BLaER1 treated with 17β-estradiol and CSF1 and Interleukin-3, amounts not matched to agents 10 nM and 100 nM (cell line): ENCODE measurements at regions not wholly inside any gene's neighbourhood (a gene's known extent, or its start where the extent isn't known, plus 50 kb on each side); places are given as distances from the start of the nearest gene placed in this dataset.
A peak's percentile ranks its signal among the peaks of the same experiment; 100 is the strongest.

Source experiments
- H3K27ac ChIP-seq, 11 experiments: shearing (Covaris generic); formaldehyde crosslinking; 2 replicates each; pipeline ENCODE4 v1.8.1; 2022
- H3K27me3 ChIP-seq, 11 experiments: shearing (Covaris generic); formaldehyde crosslinking; 2 replicates each; pipeline ENCODE4 v1.8.1; 2022
- H3K36me3 ChIP-seq, 11 experiments: shearing (Covaris generic); formaldehyde crosslinking; 2 replicates each; pipeline ENCODE4 v1.8.1; 2022
- H3K4me1 ChIP-seq, 10 experiments: shearing (Covaris generic); formaldehyde crosslinking; 2 replicates each; pipeline ENCODE4 v1.8.1; 2022
- H3K4me2 ChIP-seq, 11 experiments: shearing (Covaris generic); formaldehyde crosslinking; 2 replicates each; pipeline ENCODE4 v1.8.1; 2022
- H3K4me3 ChIP-seq, 10 experiments: shearing (Covaris generic); formaldehyde crosslinking; 2 replicates each; pipeline ENCODE4 v1.8.1; 2022
- H3K9ac ChIP-seq, 11 experiments: shearing (Covaris generic); formaldehyde crosslinking; 2 replicates each; pipeline ENCODE4 v1.8.1; 2022
- H3K9me3 ChIP-seq, 11 experiments: shearing (Covaris generic); formaldehyde crosslinking; replicated peaks in 1 of 11; 2 replicates each; pipeline ENCODE4 v1.8.1; 2022
- H4K20me1 ChIP-seq, 11 experiments: shearing (Covaris generic); formaldehyde crosslinking; 2 replicates each; pipeline ENCODE4 v1.8.1; 2022
- Cebpa-rat ChIP-seq, 11 experiments: shearing (Covaris generic); IDR thresholded peaks; 2 replicates each; pipeline ENCODE4 v1.8.1; 2022

DNA sequence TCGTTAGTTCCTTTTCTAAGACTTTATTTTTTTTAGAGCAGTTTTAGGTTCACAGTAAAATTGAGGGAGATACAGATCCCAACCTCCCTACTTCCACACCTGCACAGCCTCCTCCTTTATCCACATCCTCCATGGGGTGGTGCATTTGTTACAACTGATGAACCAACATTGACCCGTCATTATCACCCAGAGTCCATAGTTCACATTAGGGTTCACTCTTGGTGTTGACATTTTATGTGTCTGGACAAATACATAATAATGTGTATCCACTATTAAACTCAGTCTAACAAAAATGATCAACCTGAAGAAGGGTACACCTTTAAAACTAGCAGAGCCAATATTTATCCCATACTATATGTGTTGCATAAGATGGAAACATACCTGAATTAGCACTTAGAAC is 130.4 kb upstream of the CCDC28A start:
- Histone ChIP-seq H3K4me1 (no peaks in the 10 kb centered on the region), H3K36me3 (no peaks in the 10 kb centered on the region), H3K27me3 (no peaks in the 10 kb centered on the region), H3K4me3 (no peak overlapping the region), H4K20me1 (no peaks in the 10 kb centered on the region), H3K9ac (no peak overlapping the region), H3K27ac (no peak overlapping the region), H3K9me3 (no peaks in the 10 kb centered on the region), H3K4me2 (no peak overlapping the region)
- TF ChIP-seq Cebpa-rat (IDR thresholded peaks at IDR 0.05) = no peak

DNA sequence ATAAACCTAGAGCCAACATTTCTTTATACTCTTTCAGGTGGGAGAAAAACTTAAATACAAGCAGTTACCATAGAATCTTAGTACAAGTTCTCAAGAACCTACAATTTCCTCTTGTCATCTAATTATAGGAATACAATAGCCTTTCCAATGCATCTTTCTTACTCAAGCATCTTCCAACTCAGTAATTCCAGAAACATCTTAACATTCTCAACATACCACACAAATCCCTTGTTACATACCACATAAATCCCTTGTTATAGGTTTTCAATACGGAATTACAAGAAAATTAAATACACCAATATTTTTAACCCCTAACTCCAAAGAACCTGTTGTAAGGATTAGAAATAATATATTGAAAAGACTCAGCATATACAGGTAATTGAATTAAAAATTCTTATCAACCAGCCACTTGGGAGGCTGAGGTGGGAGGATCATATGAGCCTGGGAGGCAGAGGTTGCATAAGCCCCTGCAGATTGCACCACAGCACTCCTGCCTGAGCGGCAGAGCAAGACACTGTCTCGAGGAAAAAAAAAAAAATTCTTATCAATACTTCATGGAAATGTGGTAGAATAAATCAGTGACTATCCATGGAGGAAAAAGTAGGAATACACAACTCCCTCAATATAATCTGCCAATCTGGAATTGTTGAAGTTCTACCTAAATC is 127.5 kb upstream of the CCDC28A start:
- Histone ChIP-seq H3K27me3 (no peaks in the 10 kb centered on the region), H3K9ac (no peak overlapping the region), H3K36me3 (no peaks in the 10 kb centered on the region), H3K9me3 (no peaks in the 10 kb centered on the region; a peak in 1 of 22 replicates), H3K4me3 (no peak overlapping the region), H3K4me1 (no peaks in the 10 kb centered on the region), H4K20me1 (no peaks in the 10 kb centered on the region), H3K4me2 (no peak overlapping the region), H3K27ac (no peak overlapping the region)
- TF ChIP-seq Cebpa-rat (IDR thresholded peaks at IDR 0.05) = no peak

DNA sequence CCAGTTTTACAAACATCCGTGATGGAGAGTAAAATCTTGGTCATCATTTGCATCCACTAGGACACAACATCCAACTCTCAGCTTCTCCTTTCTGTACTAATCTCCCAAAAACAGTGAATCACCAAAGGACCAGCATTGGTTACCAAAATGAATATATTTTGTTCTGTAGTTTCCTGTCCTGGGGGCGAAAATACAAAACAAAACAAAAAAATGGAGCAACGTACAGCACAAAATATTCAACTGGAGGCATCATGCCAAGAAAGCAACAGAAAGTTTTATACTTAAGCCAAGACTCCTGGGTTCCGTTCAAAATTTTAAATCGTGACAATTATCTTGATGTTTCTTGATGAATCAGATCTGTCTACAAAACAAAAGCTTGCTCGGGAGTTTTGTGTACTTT is 126.6 kb upstream of the CCDC28A start:
- H3K4me2 ChIP-seq = no peak overlapping the region
- H4K20me1 ChIP-seq = no peaks in the 10 kb centered on the region
- H3K9me3 ChIP-seq = no peaks in the 10 kb centered on the region; a peak in 1 of 22 replicates
- H3K4me3 ChIP-seq = no peak overlapping the region
- no peaks in the 10 kb centered on the region for H3K36me3 ChIP-seq
- TF ChIP-seq Cebpa-rat (IDR thresholded peaks at IDR 0.05) = no peak
- no peaks in the 10 kb centered on the region for H3K27me3 ChIP-seq
- no peak overlapping the region for H3K27ac ChIP-seq
- no peaks in the 10 kb centered on the region for H3K4me1 ChIP-seq
- H3K9ac ChIP-seq = no peak overlapping the region

DNA sequence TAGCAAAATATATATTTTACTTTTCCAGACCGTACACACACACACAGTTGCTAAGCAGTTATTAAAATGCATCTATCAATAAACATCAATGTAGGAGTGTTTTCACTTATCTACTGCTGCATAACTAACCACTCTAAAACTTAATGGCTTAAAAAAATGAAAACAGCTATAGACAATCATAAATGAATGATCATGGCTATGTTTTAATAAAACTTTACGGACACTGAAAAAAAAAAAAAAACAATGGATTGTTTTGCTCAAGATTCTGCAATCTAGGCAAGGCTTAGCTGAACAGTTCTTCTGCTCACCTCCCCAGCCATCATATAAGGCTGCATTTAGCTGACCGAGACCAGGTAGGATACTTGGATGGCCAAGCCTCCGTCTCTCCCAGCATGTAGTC is 125.4 kb upstream of the CCDC28A start:
- H3K4me2 ChIP-seq = no peak overlapping the region
- no peaks in the 10 kb centered on the region for H3K27me3 ChIP-seq
- no peaks in the 10 kb centered on the region for H3K36me3 ChIP-seq
- H3K9ac ChIP-seq = no peak overlapping the region
- no peaks in the 10 kb centered on the region; a peak in 1 of 22 replicates for H4K20me1 ChIP-seq
- H3K27ac ChIP-seq = no peak overlapping the region
- H3K9me3 ChIP-seq = no peaks in the 10 kb centered on the region; a peak in 1 of 22 replicates
- H3K4me1 ChIP-seq = no peaks in the 10 kb centered on the region
- TF ChIP-seq Cebpa-rat (IDR thresholded peaks at IDR 0.05) = no peak
- H3K4me3 ChIP-seq = no peak overlapping the region

DNA sequence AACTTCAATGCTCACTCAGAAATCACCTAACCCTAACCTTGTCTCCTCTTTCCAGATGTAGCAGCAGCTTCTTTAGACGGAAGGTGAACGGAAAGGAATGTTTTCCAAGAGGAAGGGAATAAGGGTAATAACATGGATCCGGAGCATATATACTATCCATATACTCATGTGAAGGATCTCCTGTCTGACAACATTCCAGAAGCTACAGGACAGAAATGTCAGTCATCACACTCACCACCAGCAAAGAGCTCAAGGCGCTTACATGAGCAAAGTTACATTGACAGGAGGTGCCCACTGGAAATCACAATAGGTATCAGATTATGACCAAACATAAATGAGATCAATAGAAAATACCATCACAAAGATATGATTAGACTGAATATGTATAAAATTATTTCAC is 122.1 kb upstream of the CCDC28A start:
- no peak overlapping the region for H3K27ac ChIP-seq
- no peaks in the 10 kb centered on the region; a peak in 1 of 22 replicates for H3K9me3 ChIP-seq
- no peak overlapping the region for H3K9ac ChIP-seq
- H4K20me1 ChIP-seq = no peaks in the 10 kb centered on the region; a peak in 1 of 22 replicates
- H3K4me1 ChIP-seq = peaks cover 0 to 20% (median 4%) of the 10 kb centered on the region in 10 experiments; a peak in 7 of 20 replicates
- no peak overlapping the region for H3K4me3 ChIP-seq
- H3K4me2 ChIP-seq = no peak overlapping the region
- no peaks in the 10 kb centered on the region for H3K27me3 ChIP-seq
- no peaks in the 10 kb centered on the region for H3K36me3 ChIP-seq
- TF ChIP-seq Cebpa-rat (IDR thresholded peaks at IDR 0.05) = no peak

DNA sequence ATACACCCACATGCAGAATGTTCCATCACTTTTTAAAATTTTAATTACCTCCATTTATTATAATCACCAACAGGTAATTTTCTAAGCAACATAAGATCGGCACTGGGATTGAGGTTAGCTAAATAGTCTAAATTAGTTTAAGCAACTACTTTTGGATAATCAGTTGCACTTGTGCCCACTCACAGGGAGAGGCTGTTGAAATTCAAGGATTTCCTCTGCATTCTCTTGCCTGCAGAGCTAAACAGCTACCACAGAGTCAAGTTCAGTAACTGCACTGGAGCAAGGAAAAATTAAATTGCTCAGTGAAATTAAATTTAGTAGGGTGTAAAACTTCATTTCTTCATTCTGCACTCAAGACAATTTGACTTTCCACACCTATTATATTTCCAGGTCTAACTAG is 120.7 kb upstream of the CCDC28A start:
- no peaks in the 10 kb centered on the region for H3K27me3 ChIP-seq
- no peak overlapping the region for H3K9ac ChIP-seq
- H3K9me3 ChIP-seq = no peaks in the 10 kb centered on the region; a peak in 1 of 22 replicates
- no peak overlapping the region for H3K4me3 ChIP-seq
- H3K36me3 ChIP-seq = no peaks in the 10 kb centered on the region
- H4K20me1 ChIP-seq = no peaks in the 10 kb centered on the region; a peak in 1 of 22 replicates
- H3K4me2 ChIP-seq = no peak overlapping the region
- H3K4me1 ChIP-seq = peaks cover 0 to 20% (median 4%) of the 10 kb centered on the region in 10 experiments; a peak in 7 of 20 replicates
- H3K27ac ChIP-seq = no peak overlapping the region
- no peak for TF ChIP-seq Cebpa-rat (IDR thresholded peaks at IDR 0.05)

DNA sequence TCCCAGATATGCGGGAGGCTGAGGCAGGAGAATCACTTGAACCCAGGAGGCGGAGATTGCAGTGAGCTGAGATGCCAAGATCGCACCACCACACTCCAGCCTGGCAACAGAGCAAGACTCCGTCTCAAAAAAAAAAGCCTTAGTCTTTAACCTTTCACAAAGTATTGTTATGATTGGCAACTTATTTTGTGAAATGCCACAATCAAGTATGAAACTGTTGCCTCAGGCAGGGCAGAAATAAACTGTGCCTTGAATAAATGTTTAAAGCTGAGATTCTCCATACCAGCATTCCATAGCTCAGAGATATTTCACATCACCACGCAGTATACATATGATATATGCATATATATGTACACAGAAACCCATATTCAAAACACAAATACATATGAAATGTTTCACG is 120.1 kb upstream of the CCDC28A start:
- peaks cover 0 to 20% (median 4%) of the 10 kb centered on the region in 10 experiments; a peak in 7 of 20 replicates for H3K4me1 ChIP-seq
- no peak overlapping the region for H3K9ac ChIP-seq
- no peak overlapping the region for H3K4me3 ChIP-seq
- no peaks in the 10 kb centered on the region for H3K36me3 ChIP-seq
- no peaks in the 10 kb centered on the region; a peak in 1 of 22 replicates for H3K9me3 ChIP-seq
- H4K20me1 ChIP-seq = no peaks in the 10 kb centered on the region; a peak in 1 of 22 replicates
- no peak overlapping the region for H3K4me2 ChIP-seq
- TF ChIP-seq Cebpa-rat (IDR thresholded peaks at IDR 0.05) = no peak
- H3K27me3 ChIP-seq = no peaks in the 10 kb centered on the region
- no peak overlapping the region for H3K27ac ChIP-seq

DNA sequence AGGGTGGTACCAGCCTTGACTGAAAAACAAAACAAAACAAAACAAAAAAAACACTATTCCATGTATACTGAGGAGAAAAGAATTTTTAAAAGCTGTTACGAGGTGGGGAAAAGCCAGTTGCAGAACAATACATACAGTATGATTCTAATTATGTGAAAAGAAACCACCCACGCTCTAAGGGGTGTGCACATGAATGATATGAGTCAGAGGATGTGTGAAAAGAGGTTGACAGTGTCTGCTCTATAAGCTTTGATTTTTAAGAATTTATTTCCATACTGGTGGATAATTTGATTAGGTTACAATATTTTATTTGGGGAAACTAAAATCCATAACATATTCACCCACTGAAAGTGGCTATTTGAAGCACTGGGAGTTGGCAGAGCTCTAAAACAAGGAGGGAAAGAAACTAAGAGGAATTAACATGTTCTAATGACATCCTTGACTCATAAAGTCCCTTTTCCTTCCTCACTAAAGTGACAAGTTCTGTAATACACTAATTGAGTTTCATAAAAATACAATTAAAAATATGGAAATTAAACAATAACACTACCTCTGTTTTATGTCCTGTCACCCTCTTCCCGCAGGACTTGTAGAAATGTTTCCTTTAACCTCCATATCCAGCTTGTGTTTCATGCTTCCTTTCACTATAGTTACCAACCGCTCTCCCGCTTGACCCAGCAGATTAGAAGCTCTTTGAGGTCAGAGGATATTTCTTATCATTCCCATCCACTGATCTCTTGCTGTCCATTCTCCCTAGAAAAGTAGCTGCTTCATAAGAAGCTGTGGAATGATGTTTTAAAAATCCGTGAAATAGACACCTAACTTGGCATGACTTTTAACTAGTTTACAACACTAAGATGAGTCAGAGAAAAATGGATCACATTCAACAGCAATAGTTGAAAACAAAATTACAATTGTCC is 118.6 kb upstream of the CCDC28A start:
- no peak for TF ChIP-seq Cebpa-rat (IDR thresholded peaks at IDR 0.05)
- Histone ChIP-seq H3K9me3 (no peaks in the 10 kb centered on the region), H3K9ac (no peak overlapping the region), H3K27me3 (no peaks in the 10 kb centered on the region), H3K36me3 (no peaks in the 10 kb centered on the region), H3K27ac (peak overlapping the region in 2 of 11 experiments; percentile 12 to 23; a peak in 3 of 22 replicates), H4K20me1 (no peaks in the 10 kb centered on the region; a peak in 1 of 22 replicates), H3K4me2 (peak overlapping the region in 4 of 11 experiments; percentile 24 to 69 (median 38); a peak in 7 of 22 replicates), H3K4me1 (peaks cover 0 to 20% (median 4%) of the 10 kb centered on the region in 10 experiments; a peak in 7 of 20 replicates), H3K4me3 (no peak overlapping the region)

DNA sequence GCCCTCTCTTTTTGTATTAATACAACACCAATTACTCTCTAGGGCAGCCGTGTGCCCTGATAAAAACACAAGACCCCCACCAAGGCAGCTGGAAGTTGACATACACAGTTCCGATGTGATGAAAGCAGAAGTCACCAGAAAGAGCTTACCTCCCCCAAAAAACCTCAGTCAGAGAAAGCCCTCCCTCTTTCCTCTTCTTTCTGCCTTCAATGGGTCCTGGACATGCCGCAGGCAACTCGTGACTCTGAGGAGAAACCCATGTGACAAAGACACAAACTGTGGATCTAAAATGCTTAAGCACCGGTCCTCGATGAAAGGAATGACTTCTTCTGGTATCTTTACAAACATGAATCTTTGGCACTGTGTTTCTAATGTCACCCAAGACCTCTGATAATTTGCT is 117.7 kb upstream of the CCDC28A start:
- TF ChIP-seq Cebpa-rat (IDR thresholded peaks at IDR 0.05) = no peak
- Histone ChIP-seq H3K4me3 (no peak overlapping the region), H3K9me3 (no peaks in the 10 kb centered on the region), H3K4me1 (peaks cover 0 to 20% (median 4%) of the 10 kb centered on the region in 10 experiments; a peak in 7 of 20 replicates), H3K9ac (no peak overlapping the region), H3K4me2 (peak overlapping the region in 2 of 11 experiments; percentile 29 to 69; a peak in 3 of 22 replicates), H3K27me3 (no peaks in the 10 kb centered on the region), H4K20me1 (no peaks in the 10 kb centered on the region; a peak in 1 of 22 replicates), H3K36me3 (no peaks in the 10 kb centered on the region), H3K27ac (no peak overlapping the region)
